Activated CD8-positive, alpha-beta T cell treated with anti-CD3 and anti-CD28 coated beads, Interleukin-2, amount 10 ng/mL, durations not matched to agents 7 days and 5 days (primary cell): ENCODE measurements at regions not wholly inside any gene's neighbourhood (a gene's known extent, or its start where the extent isn't known, plus 50 kb on each side); places are given as distances from the start of the nearest gene placed in this dataset.

ENCODE experiments used
- ATAC-seq: fragments of 150-1000 bp; cut with Tn5 transposase; one replicate; pipeline ENCODE4 v1.10.0; 2021; ENCODE audit warnings: moderate library complexity
- CTCF ChIA-PET: fragments of 350-600 bp; sonication (Branson Sonifier 250); formaldehyde crosslinking; loops from one replicate; lab custom pipeline; 2021; ENCODE audit warnings: antibody characterized with exemption; lab: Charles Lee
- POLR2A ChIA-PET: fragments of 350-600 bp; sonication (Branson Sonifier 250); formaldehyde crosslinking; loops from one replicate; lab custom pipeline; 2021; ENCODE audit warnings: antibody characterized with exemption; lab: Charles Lee
- DNase-seq: peaks from one replicate; pipeline ENCODE4 v3.0.0-alpha.2; 2020
- H3K27ac Mint-ChIP-seq: one replicate; pipeline ENCODE4 v1.8.0; 2021; ENCODE audit warnings: mild to moderate bottlenecking, mixed read lengths
- H3K27me3 Mint-ChIP-seq: one replicate; pipeline ENCODE4 v1.8.0; 2021; ENCODE audit warnings: low read depth, mixed read lengths
- H3K36me3 Mint-ChIP-seq: one replicate; pipeline ENCODE4 v1.8.0; 2021; ENCODE audit warnings: low read depth, mixed read lengths
- H3K4me1 Mint-ChIP-seq: one replicate; pipeline ENCODE4 v1.8.0; 2021; ENCODE audit warnings: low read depth, mixed read lengths
- H3K4me3 Mint-ChIP-seq: one replicate; pipeline ENCODE4 v1.8.0; 2021; ENCODE audit warnings: mild to moderate bottlenecking, mixed read lengths
- H3K9me3 Mint-ChIP-seq: one replicate; pipeline ENCODE4 v1.8.0; 2022; ENCODE audit warnings: mixed read lengths; ENCODE audit not compliant: insufficient read depth

GRCh38 chrX:39624166-39624565, 473.6 kb downstream of the BCOR start:
- Mint-ChIP-seq H3K27ac (no peak overlapping the region), H3K4me1 (peaks cover 17% of the 10 kb centered on the region), H3K9me3 (no peaks in the 10 kb centered on the region), H3K27me3 (no peaks in the 10 kb centered on the region), H3K4me3 (no peak overlapping the region), H3K36me3 (peaks cover 2% of the 10 kb centered on the region)
- POLR2A ChIA-PET = no interaction called here
- CTCF ChIA-PET = no interaction called here
- no peak for DNase-seq
- no peak for ATAC-seq

- peaks cover 21% of the 10 kb centered on the region for H3K4me1 Mint-ChIP-seq
- no peaks in the 10 kb centered on the region for H3K36me3 Mint-ChIP-seq
- DNase-seq = no peak
- ATAC-seq = no peak
- H3K9me3 Mint-ChIP-seq = no peaks in the 10 kb centered on the region
- ChIA-PET POLR2A (no interaction called here), CTCF (no interaction called here)
- H3K27me3 Mint-ChIP-seq = no peaks in the 10 kb centered on the region
- no peak overlapping the region for H3K4me3 Mint-ChIP-seq
- no peak overlapping the region for H3K27ac Mint-ChIP-seq
Measured at GRCh38 chrX:39625810-39626209, 471.9 kb downstream of the BCOR start.

- POLR2A ChIA-PET = no interaction called here
- H3K4me1 Mint-ChIP-seq = peaks cover 23% of the 10 kb centered on the region
- CTCF ChIA-PET = no interaction called here
- DNase-seq (no peak), ATAC-seq (no peak)
- H3K4me3 Mint-ChIP-seq = no peak overlapping the region
- no peak overlapping the region for H3K27ac Mint-ChIP-seq
- H3K9me3 Mint-ChIP-seq = no peaks in the 10 kb centered on the region
- H3K36me3 Mint-ChIP-seq = no peaks in the 10 kb centered on the region
- no peaks in the 10 kb centered on the region for H3K27me3 Mint-ChIP-seq
Measured at GRCh38 chrX:39626749-39627148, 471.0 kb downstream of the BCOR start.

GRCh38 chrX:39627257-39627656, 470.5 kb downstream of the BCOR start:
- Mint-ChIP-seq H3K36me3 (no peaks in the 10 kb centered on the region), H3K4me3 (no peak overlapping the region), H3K4me1 (peaks cover 23% of the 10 kb centered on the region), H3K9me3 (no peaks in the 10 kb centered on the region), H3K27me3 (no peaks in the 10 kb centered on the region), H3K27ac (no peak overlapping the region)
- DNase-seq = no peak
- ChIA-PET CTCF (no interaction called here), POLR2A (no interaction called here)
- ATAC-seq = no peak

GRCh38 chrX:39629001-39629400, 468.8 kb downstream of the BCOR start:
- H3K9me3 Mint-ChIP-seq = no peaks in the 10 kb centered on the region

GRCh38 chrX:39630344-39630743, 467.4 kb downstream of the BCOR start:
- ChIA-PET CTCF (no interaction called here), POLR2A (no interaction called here)
- Mint-ChIP-seq H3K9me3 (no peaks in the 10 kb centered on the region), H3K4me1 (peaks cover 23% of the 10 kb centered on the region), H3K27ac (no peak overlapping the region), H3K27me3 (no peaks in the 10 kb centered on the region), H3K36me3 (no peaks in the 10 kb centered on the region), H3K4me3 (no peak overlapping the region)
- no peak for DNase-seq
- ATAC-seq = no peak

More at GRCh38 chrX:39629001-39629400, 468.8 kb downstream of the BCOR start:
- ATAC-seq = no peak
- DNase-seq = no peak
- Mint-ChIP-seq H3K4me3 (no peak overlapping the region), H3K27me3 (no peaks in the 10 kb centered on the region), H3K27ac (no peak overlapping the region), H3K4me1 (peaks cover 23% of the 10 kb centered on the region), H3K36me3 (no peaks in the 10 kb centered on the region)
- CTCF ChIA-PET = no interaction called here
- POLR2A ChIA-PET = no interaction called here

GRCh38 chrX:39631276-39632229, 466.2 kb downstream of the BCOR start:
- ChIA-PET CTCF (interaction anchor here (0.6 kb wide), 1 partner anchor 204 kb away, joined by 3 read pairs; no protein-coding TSS in a partner anchor), POLR2A (no interaction called here)
- no peaks in the 10 kb centered on the region for H3K36me3 Mint-ChIP-seq
- ATAC-seq (no peak), DNase-seq (no peak)
- H3K9me3 Mint-ChIP-seq = no peaks in the 10 kb centered on the region
- no peak overlapping the region for H3K4me3 Mint-ChIP-seq
- peaks cover 21% of the 10 kb centered on the region for H3K4me1 Mint-ChIP-seq
- no peak overlapping the region for H3K27ac Mint-ChIP-seq
- H3K27me3 Mint-ChIP-seq = no peaks in the 10 kb centered on the region

GRCh38 chrX:39633293-39633692, 464.5 kb downstream of the BCOR start:
- ATAC-seq (no peak), DNase-seq (no peak)
- H3K9me3 Mint-ChIP-seq = no peaks in the 10 kb centered on the region
- no peaks in the 10 kb centered on the region for H3K36me3 Mint-ChIP-seq
- no peak overlapping the region for H3K4me3 Mint-ChIP-seq
- peaks cover 13% of the 10 kb centered on the region for H3K4me1 Mint-ChIP-seq
- H3K27ac Mint-ChIP-seq = no peak overlapping the region
- POLR2A ChIA-PET = no interaction called here
- CTCF ChIA-PET = no interaction called here
- no peaks in the 10 kb centered on the region for H3K27me3 Mint-ChIP-seq

- Mint-ChIP-seq H3K27ac (no peak overlapping the region), H3K9me3 (no peaks in the 10 kb centered on the region), H3K27me3 (no peaks in the 10 kb centered on the region), H3K4me1 (peaks cover 2% of the 10 kb centered on the region), H3K36me3 (no peaks in the 10 kb centered on the region), H3K4me3 (no peak overlapping the region)
- ChIA-PET CTCF (no interaction called here), POLR2A (no interaction called here)
- no peak for DNase-seq
- no peak for ATAC-seq
Measured at GRCh38 chrX:39636481-39636880, 461.3 kb downstream of the BCOR start.

GRCh38 chrX:39638526-39638925, 459.2 kb downstream of the BCOR start:
- DNase-seq (no peak), ATAC-seq (no peak)
- H3K36me3 Mint-ChIP-seq = no peaks in the 10 kb centered on the region
- POLR2A ChIA-PET = no interaction called here
- H3K9me3 Mint-ChIP-seq = no peaks in the 10 kb centered on the region
- CTCF ChIA-PET = no interaction called here
- H3K4me1 Mint-ChIP-seq = peaks cover 2% of the 10 kb centered on the region
- H3K27me3 Mint-ChIP-seq = no peaks in the 10 kb centered on the region
- H3K4me3 Mint-ChIP-seq = no peak overlapping the region
- H3K27ac Mint-ChIP-seq = no peak overlapping the region

GRCh38 chrX:39639871-39640270, 457.9 kb downstream of the BCOR start:
- ChIA-PET POLR2A (no interaction called here), CTCF (no interaction called here)
- Mint-ChIP-seq H3K27me3 (no peaks in the 10 kb centered on the region), H3K27ac (no peak overlapping the region), H3K4me3 (no peak overlapping the region), H3K9me3 (no peaks in the 10 kb centered on the region), H3K4me1 (peaks cover 2% of the 10 kb centered on the region), H3K36me3 (no peaks in the 10 kb centered on the region)
- DNase-seq (no peak), ATAC-seq (no peak)

GRCh38 chrX:39640866-39641265, 456.9 kb downstream of the BCOR start:
- ATAC-seq (no peak), DNase-seq (no peak)
- peaks cover 2% of the 10 kb centered on the region for H3K4me1 Mint-ChIP-seq
- no peaks in the 10 kb centered on the region for H3K36me3 Mint-ChIP-seq
- no peak overlapping the region for H3K4me3 Mint-ChIP-seq
- CTCF ChIA-PET = no interaction called here
- no peak overlapping the region for H3K27ac Mint-ChIP-seq
- no peaks in the 10 kb centered on the region for H3K27me3 Mint-ChIP-seq
- POLR2A ChIA-PET = no interaction called here
- no peaks in the 10 kb centered on the region for H3K9me3 Mint-ChIP-seq
